Dermis blood vessel endothelial cell (primary cell): ENCODE measurements at regions not wholly inside any gene's neighbourhood (a gene's known extent, or its start where the extent isn't known, plus 50 kb on each side); places are given as distances from the start of the nearest gene placed in this dataset.
"Not testable (repeated sequence)": the region's sequence is repeated elsewhere in the genome, so short reads cannot be mapped to it uniquely, and the experiment has no call there.

Experiments used
- DNase-seq: peaks from one replicate; pipeline ENCODE4 v3.0.0; 2010

DNA sequence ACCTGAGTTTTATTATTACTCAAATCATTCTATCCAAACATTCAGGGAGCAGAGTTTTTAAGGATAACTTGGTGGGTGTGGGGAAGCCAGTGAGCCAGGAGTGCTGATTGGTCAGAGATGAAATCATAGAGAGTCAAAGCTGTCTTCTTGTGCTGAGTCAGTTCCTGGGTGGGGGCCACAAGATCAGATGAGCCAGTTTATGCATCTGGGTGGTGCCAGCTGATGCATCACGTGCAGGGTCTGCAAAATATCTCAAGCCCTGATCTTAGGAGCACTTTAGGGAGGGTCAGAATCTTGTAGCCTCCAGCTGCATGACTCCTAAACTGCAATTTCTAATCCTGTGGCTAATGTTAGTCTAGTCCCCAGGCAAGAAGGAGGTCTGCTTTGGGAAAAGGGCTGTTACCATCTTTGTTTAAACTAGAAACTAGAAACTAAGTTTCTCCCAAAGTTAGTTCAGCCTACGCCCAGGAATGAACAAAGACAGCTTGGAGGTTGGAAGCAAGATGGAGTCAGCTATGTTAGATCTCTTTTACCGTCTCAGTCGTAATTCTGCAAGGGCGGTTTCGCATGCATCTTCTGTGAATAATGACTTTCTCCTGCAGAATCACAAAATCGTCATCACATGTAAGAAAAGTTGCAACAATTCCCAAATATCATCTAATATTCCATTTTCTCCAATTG is 97.5 kb downstream of the ZNF664 start:
- not testable (repeated sequence) for DNase-seq

DNA sequence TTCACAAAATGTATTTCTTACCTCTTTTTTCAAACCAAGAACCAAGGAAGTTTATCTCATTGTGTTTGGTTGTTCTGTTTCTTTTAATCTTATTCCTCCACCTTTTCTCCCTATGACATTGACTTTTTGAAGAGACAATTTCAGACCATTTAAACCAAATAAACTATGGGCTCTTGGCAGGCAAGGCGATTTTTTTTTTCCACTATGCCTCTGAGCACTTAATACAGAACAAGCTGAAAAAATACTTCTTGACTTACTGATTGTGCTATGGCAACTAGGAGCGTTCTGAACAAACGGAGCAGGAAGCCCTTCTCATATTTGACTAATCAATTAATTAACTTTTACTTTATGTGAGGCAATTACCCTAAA is 98.0 kb downstream of the ZNF664 start:
- DNase-seq, result no peak

DNA sequence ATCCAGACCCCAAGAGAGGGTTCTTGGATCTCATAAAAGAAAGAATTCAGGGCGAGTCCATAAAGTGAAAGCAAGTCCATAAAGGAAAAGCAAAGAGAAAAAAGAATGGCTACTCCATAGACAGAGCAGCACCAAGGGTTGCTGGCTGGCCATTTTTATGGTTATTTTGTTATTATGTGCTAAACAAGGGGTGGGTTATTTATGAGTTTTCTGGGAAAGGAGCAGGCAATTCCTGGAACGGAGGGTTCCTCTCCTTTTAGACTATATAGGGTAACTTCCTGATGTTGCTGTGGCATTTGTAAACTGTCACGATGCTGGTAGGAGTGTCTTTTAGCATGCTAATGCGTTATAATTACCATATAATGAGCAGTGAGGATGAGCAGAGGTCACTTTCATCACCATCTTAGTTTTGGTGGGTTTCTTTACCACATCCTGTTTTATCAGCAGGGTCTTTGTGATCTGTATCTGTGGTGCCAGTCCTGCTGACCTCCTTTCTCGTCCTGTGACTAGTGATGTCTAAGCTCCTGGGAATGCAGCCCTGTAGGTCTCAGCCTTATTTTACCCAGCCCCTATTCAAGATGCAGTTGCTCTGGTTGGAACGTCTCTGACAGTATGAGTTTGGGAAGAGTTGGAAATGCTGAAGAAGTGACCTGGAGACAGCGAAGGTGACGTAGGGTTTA is 100.5 kb downstream of the ZNF664 start:
- DNase-seq, result no peak

DNA sequence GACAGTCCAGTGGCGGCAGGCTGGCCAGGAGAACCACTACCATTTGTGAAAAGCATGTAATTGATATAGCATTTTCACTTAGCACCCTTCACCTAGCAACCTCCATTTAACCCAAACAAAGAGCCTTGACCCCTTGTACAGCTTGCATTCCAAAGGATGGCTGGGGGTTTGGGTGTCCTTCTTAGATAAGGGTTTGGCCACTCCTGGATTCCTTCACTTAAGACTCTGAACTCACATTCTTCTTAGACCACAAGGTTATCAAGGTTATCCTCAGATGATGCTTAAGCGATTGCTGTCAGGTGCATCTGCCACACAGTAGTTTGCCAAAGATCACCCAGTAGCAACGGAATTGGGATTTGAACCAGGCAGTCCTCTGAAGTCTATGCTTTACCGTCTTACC is 102.8 kb downstream of the ZNF664 start:
- DNase-seq, result no peak

DNA sequence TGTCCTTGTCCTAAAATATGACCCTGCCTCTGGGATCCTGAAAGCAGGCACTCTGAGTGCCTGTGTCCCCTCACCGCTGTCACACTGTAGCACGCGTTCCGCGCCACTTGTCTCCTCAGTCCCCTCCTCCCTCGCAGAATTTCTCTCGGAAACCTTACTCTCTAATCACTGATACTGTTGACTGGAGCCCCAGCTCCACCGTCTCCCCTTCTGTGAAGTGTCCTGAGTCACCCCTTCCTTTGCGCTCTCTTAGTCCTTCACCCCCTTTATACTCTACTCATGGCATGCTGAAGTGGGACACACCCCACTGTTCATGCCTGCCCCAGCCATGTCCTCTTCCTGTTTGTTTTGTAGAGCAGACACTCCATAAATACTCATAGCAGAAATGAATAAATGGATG is 104.7 kb downstream of the ZNF664 start:
- no peak for DNase-seq

DNA sequence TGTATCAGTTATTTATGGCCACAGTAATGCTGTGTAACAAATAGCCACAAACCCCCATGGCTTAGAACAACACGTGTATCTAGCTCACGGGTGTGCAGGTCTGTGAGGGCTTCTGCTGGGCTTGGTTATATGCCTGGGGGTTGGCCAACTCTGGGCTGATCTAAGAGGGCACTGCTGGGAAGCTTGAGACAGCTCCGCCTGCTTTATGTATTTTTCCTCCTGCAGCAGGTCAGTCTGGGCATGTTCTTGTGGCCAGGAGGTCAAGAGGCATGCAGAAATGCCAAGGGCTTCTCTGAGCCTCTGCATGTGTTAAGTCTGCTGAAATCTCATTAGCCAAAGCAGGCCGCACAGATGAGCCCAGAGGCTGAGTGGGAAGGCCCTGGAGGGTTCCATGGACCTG is 105.8 kb downstream of the ZNF664 start:
- DNase-seq, result no peak

DNA sequence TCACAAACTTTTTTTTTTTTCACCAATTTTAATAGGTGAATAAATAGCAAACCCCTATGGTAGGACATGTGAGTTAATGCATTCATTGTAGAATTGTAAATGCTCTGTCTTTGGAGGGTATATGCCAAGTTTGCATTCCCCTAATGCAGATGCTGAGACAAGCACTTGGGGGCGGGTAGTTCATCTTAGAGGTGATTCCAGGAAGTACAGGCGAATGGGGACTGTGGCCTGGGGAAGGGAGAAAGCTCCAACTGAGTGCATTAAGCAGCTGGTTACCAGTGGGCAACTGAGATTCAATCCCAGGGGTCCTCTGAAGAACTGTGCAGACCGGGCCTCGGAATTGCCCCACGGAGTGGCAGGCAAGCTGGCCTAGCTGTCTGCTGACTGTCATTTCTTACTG is 107.6 kb downstream of the ZNF664 start:
- no peak for DNase-seq

DNA sequence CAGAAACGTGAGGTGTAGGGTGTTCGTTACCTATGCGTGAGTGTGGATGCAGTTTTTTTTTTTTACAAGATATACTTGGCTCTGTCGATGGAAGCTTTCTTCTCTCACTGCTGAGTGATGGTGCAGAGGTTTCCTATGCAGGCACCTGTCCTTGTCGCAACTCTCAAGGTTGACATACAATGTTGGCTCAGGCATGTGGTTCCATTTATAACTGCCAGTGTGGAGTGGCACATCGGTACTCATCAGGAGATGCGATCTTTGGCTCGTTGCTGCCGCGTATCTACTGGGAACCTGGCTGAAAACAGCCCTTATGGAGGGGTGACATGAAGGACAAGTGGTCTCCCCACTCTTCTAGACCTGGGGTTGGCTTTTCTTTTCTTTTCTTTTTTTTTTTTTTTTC is 109.0 kb downstream of the ZNF664 start:
- DNase-seq, result no peak

DNA sequence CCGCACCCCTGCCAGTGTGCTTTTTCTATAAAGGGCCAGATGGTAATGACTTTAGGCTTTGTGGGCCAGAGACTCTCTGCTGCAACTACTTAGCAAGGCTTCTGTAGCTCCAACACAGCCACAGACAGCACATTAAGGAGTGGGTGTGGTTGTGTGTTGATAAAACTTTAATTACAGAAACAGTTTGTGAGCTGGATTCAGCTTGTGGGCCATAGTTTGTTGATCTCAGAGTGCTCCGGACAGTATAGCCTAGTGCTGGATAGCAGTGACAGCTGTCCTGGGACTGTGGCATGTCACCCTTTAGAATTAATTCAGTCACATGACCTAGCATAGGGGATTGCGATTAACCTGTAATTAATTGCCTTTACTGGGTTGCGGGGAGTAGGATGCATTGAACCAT is 109.7 kb downstream of the ZNF664 start:
- no peak for DNase-seq

DNA sequence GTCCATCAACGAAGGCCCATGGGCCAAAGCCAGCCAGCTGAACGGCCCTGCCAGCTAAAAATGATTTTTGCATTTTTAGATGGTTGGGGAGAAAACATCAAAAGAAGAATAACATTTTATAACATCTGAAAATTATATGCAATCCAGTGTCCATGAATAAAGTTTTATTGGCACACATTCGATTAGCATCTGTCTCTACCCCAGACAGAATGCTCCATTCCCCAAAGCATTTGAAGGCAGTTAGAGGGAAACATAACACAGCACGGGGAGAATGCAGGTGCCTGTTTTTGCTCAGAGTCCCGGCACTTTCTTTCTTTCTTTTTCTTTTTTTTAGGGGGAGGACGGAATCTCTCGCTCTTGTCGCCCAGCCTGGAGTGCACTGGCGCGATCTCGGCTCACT is 110.7 kb downstream of the ZNF664 start:
- DNase-seq, result no peak

DNA sequence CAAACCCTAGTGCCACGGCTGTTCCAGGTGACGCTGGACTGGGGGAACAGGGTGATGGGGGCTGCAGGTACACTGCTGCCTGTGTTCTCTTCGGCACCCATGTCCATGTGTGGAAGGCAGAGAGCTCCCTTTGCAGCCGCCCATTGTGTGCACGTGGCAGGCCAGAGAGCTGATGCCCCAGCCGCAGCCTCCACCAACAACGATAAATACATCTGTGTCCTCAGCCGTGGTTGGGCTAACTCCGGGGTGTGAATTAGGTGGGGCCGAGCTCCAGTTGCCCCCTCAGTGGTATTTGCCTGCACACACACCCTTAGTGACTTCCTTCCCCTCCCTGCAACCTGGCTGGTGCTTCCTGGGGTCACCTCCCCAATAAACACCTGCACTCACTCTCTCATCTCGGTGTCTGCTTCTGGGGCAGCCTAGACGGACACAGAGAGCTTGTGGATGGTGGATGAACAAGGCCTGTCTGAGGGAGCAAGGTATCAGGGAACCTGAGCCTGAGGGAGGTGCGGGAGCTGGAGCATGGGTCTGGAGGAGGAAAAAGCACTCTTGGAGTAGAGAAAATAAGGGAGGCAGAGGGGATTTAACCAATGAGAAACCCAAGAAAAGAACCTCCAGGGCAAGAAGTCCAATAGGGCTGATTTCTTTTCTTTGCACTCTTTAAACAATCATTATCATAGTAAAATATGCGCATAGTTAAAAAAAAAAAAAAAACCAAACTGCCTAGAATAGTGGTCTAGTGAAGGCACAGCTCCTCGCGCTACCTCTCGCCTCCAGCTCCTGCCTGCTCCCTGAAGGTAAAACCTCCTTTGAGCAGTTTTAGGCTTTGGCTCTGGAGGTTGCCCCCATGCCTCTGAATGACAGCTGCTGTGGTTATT is 112.6 kb downstream of the ZNF664 start:
- no peak for DNase-seq

DNA sequence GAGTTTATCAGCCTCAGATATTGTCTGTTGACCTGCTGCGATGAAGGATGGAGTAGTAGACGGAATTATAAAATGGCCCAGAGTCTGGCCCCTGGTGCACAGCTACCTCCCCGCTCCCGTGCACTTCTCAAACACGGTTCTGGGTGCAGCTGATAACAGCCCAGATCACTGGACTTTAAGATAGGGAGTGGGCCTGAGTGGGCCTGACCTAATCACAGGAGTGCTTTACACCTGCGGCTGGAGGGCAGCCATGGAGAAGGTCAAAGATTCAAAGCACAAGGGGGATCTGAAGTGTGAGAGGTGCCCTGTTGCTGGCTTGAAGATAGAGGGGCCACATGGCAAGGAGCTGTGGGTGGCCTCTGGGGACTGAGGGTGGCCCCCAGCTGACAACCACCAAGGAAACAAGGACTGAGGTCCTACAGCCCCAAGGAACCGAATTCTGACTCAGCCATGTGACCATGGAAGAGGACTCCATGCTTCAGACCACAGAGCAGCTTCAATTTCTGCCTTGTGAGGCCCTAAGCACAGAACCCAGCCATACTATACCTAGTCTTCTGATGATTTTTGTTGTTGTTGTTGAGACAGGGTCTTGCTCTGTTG is 113.4 kb downstream of the ZNF664 start:
- DNase-seq, result no peak

DNA sequence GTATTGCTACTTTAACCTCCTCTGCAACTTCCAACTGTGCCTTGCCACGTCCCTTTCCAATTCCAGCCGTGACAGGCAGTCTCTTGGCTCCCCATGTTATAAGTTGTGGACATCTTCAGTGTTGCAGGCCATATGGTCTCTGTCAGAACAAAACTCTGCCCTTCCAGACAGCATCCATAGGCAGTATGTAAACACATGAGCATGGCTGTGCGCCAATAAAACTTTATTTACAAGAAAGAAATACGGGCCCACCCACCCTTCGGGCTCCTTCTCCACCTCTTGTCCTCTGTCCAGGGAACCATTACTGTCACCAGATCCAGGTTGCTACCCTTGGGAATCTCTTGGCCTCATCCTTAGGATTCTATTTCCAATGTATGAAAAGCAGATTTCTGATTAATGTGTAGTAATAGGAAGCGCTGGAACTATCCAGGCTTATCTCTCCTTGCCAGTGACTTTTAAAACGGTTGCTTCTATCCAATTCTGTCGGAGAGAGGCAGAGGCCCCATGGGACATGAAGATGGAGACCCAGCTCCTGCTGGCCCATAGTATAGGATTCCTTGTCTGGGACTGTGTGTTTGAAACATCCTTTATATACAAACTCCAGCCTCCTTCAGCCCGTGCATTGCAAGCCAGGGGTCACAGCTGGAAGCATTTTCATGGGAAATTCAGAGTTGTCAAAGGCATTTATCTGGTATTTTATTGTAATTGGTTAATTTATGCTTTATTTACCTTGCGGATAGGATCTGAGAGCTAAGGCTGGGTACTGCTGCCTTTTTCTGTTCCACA is 114.4 kb downstream of the ZNF664 start:
- no peak for DNase-seq

DNA sequence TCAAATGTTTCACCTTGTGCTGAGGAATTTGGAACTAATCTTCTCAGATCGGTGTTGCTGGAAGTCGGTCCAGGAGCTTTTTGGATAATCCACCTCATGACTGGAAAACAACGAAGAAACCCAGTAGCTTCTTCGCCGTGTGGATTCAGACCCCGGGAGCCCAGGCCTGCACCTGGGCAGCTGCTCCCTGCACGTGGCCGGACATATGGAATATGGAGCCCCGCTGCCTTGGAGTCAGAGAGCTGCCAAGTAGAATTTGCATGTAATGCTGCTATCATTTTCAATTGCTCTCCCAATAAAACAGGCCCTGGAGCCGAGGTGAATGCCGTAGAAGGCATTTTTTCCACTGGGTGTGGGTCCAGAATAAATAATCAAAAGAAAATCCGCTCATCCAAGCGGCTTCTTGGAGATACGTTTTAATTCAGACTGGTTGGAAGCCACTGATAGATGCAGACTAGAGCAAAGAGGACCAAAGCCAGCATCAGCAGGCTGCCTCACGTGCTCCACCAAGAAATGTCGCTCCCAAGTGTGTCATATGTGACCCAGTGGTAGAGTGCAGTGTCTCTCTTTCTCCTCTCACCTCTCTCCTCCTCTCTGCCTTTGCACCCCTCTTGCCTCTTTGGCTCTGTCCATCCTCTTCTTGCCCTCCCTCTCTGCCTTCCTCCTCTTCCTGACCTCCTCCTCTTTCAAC is 115.3 kb downstream of the ZNF664 start:
- DNase-seq, result no peak

DNA sequence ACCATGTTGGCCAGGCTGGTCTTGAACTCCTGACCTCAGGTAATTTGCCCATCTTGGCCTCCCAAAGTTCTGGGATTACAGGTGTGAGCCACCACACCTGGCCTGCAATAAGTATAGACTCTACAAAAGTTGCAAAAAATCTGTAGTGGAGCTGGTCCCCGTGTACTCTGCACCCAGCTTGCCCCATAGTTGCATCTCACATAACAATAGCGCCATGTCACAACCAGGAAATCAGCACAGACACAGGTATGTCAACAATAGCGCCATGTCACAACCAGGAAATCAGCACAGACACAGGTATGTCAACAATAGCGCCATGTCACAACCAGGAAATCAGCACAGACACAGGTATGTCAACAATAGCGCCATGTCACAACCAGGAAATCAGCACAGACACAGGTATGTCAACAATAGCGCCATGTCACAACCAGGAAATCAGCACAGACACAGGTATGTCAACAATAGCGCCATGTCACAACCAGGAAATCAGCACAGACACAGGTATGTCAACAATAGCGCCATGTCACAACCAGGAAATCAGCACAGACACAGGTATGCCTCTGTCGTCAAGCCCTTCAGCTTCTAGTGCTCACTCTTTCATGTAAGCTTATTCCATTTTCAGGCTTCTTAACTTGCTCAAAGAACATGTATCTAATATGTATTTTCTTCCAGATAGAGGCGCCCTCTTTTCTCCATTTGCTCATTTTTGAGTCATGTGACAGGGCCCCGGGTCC is 116.3 kb downstream of the ZNF664 start:
- DNase-seq, result not testable (repeated sequence)

DNA sequence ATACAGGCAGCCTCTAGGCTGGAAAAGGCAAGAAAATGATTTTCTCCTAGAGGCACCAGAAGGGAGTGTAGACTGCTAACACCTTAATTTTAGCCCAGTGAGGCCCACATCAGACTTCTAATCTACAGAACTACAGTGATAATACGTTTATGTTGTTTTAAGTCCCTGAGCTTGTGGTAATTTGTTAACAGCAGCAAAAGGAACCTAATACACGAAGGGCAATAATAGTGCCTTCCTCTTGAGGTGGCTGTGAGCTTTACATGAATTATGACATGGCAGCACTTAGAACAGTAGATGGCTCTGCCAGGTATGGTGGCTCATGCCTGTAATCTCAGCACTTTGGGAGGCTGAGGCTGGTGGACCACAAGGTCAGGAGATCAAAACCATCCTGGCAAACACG is 118.8 kb downstream of the ZNF664 start:
- no peak for DNase-seq

DNA sequence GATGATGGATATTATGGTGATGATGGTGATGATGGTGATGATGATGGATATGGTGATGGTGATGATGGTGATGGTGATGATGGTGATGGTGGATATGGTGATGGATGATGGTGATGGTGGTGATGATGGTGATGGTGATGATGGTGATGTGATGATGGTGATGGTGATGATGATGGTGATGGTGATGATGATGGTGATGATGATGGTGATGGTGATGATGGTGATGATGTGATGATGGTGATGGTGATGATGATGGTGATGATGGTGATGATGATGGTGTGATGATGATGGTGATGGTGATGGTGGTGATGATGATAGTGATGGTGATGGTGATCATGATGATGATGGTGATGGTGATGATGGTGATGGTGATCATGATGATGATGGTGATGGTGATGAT is 119.5 kb downstream of the ZNF664 start:
- DNase-seq, result not testable (repeated sequence)

DNA sequence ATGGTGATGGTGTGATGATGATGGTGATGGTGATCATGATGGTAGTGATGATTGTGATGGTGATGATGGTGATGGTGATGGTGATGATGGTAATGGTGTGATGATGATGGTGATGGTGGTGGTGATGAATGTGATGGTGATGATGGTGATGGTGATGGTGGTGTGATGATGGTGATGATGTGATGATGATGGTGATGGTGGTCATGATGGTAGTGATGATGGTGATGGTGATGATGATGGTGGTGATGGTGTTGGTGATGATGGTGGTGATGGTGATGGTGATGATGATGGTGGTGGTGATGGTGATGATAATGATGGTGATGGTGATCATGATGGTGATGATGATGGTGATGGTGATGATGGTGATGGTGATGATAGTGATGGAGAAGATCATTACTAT is 120.3 kb downstream of the ZNF664 start:
- DNase-seq, result no peak

DNA sequence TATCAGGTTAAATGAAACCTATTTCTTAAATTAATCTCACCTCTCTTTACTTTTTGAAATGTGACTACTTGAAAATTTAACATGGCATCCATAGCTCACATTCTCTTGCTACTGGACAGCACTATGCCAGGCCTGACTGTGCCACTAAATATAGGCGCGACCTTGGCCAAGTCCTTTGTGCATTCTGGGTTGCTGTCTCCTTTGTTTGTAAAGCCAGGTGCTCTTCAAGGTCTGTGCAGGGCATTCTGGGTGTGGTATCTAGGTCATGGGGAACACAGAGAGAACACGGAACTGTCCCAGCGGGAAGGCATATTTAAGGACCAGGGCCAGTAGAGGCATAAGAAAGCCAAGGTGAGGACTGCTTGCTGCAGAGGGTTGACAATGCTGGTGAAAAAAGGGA is 121.2 kb downstream of the ZNF664 start:
- no peak for DNase-seq

DNA sequence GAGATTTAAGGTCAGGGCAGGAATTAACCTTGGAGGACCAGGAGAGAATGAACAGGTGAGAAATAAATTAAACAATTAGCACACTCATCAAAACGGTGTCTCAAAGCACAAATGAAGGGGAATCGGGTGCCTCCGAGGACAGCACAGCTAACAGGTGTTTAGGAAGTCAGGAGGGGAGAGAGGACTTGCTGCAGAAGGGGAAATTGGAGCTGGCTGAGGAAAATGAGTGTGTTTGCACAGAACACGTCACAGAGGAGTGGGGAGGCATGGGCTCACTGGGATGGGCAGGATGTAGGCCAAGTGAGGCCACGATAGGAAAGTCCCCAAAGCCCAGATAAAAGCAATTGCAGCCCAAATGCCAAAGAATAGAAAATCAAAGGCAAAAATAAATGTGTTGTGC is 121.7 kb downstream of the ZNF664 start:
- no peak for DNase-seq

DNA sequence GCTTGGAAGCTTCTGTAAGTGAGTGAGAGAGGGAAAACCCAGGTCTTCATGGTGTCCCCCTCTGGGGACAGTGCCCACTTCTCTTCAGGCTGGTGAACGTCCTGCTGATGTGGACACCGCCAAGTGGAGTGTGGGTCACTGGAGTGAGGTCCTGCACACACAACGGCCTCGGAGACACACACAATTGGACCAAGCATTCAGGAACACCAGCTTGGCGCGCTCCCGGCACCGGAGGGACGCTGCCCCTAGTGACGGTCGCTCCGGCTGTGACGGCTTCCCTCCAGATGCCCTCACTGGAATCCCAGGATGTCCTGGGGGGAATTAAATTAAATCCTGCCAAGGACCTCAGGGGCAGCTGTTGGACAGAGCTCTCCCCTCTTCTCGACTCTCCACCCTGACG is 123.1 kb downstream of the ZNF664 start:
- DNase-seq, result no peak
